ENCODE measurements at regions not wholly inside any gene's neighbourhood (a gene's known extent, or its start where the extent isn't known, plus 50 kb on each side); places are given as distances from the start of the nearest gene placed in this dataset.

DNA sequence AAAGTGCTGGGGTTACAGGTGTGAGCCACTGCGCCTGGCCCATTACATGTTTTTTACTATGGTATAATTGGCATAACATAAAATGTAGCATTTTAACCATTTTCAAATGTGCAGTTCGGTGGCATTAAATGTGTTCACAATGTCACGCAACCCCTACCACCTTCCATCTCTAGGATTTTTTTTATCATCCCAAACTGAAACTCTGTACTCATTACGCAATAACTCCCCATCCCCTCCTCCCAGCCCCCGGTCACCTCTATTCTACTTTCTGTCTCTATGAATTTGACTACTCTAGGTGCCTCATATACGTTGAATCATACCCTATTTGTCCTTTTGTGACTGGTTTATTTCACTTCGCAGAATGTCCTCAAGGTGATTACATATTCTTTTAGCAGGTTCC is 233.1 kb upstream of the ARID1B start:
- H3K4me1 ChIP-seq (ENCODE audit: insufficient read depth) = no peaks in the 10 kb centered on the region
- no peaks in the 10 kb centered on the region for H3K9me3 ChIP-seq
- intact Hi-C loops (cut with DNase I) = no loop called here
- 83 to 93% (median 89%) methylated on average over 7 of the region's 7 CpGs for WGBS, 3 donors
- H3K36me3 ChIP-seq = no peaks in the 10 kb centered on the region
- H3K27me3 ChIP-seq = no peaks in the 10 kb centered on the region
- TF ChIP-seq POLR2A (IDR thresholded peaks at IDR 0.05) (no peak), EP300 (IDR thresholded peaks at IDR 0.05) (no peak)
- TF ChIP-seq, protein P1, sequence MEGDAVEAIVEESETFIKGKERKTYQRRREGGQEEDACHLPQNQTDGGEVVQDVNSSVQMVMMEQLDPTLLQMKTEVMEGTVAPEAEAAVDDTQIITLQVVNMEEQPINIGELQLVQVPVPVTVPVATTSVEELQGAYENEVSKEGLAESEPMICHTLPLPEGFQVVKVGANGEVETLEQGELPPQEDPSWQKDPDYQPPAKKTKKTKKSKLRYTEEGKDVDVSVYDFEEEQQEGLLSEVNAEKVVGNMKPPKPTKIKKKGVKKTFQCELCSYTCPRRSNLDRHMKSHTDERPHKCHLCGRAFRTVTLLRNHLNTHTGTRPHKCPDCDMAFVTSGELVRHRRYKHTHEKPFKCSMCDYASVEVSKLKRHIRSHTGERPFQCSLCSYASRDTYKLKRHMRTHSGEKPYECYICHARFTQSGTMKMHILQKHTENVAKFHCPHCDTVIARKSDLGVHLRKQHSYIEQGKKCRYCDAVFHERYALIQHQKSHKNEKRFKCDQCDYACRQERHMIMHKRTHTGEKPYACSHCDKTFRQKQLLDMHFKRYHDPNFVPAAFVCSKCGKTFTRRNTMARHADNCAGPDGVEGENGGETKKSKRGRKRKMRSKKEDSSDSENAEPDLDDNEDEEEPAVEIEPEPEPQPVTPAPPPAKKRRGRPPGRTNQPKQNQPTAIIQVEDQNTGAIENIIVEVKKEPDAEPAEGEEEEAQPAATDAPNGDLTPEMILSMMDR (IDR thresholded peaks at IDR 0.05) = no peak
- no peak for DNase-seq
- no peak overlapping the region for H3K27ac ChIP-seq
- no peak overlapping the region for H3K4me3 ChIP-seq

- Histone ChIP-seq H3K36me3 (no peaks in the 10 kb centered on the region), H3K4me1 (ENCODE audit: insufficient read depth) (peaks cover 1% of the 10 kb centered on the region), H3K4me3 (no peak overlapping the region), H3K27me3 (no peaks in the 10 kb centered on the region), H3K27ac (no peak overlapping the region), H3K9me3 (no peaks in the 10 kb centered on the region)
- TF ChIP-seq, protein P1 (IDR thresholded peaks at IDR 0.05) = no peak
- no peak for DNase-seq
- WGBS, 3 donors = 77 to 94% (median 83%) methylated on average over 5 of the region's 5 CpGs
- intact Hi-C loops (cut with DNase I) = no loop called here
These were observed 233.7 kb upstream of the ARID1B start for GRCh38 chr6:156543431-156543830.

DNA sequence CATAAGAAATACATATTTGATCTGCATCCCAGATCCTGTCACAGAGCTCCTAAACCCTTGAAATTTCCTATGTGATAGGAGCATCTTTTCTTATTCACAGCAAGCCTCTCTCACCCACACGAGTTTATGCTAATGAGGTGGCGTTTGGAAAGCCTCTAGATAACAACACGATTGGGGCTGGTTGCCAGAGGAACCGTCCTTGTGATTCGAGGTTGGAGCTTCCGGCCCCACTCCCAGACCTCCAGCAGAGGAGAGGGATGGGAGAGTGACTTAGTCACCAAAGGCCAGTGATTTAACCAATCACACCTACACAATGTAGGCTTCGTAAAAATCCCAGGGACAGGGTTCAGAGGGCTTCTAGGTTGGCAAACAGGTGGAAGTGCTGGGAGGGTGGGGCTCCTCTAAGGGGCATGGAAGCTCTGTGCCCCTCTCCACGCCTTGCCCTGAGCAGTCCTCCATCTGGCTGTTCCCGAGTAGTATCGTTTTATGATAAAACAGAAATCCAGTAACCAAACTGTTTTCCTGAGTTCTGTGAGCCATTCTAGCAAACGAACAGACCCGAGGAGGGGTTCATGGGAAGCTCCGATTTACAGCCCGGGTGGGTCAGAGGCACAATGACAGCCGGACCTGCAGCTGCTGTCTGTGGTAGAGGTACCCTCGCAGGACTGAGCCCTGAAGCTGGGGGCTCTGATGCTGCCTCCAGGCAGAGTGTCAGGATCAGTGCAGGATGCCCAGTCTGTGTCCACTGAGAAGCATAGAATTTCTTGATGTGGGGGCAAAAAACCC is 238.1 kb upstream of the ARID1B start:
- DNase-seq = no peak
- no peak overlapping the region for H3K27ac ChIP-seq
- intact Hi-C loops (cut with DNase I) = no loop called here
- no peak overlapping the region for H3K4me3 ChIP-seq
- H3K4me1 ChIP-seq (ENCODE audit: insufficient read depth) = peaks cover 1% of the 10 kb centered on the region
- TF ChIP-seq EP300 (IDR thresholded peaks at IDR 0.05) (no peak), POLR2A (IDR thresholded peaks at IDR 0.05) (no peak)
- TF ChIP-seq, protein P1 (IDR thresholded peaks at IDR 0.05) = no peak
- H3K9me3 ChIP-seq = no peaks in the 10 kb centered on the region
- no peaks in the 10 kb centered on the region for H3K27me3 ChIP-seq
- 35 to 48% (median 45%) methylated on average over 16 of the region's 16 CpGs for WGBS, 3 donors
- no peaks in the 10 kb centered on the region for H3K36me3 ChIP-seq

GRCh38 chr6:156534594-156534993 is 242.6 kb upstream of the ARID1B start:
- Histone ChIP-seq H3K9me3 (no peaks in the 10 kb centered on the region), H3K27ac (no peak overlapping the region), H3K27me3 (no peaks in the 10 kb centered on the region), H3K4me3 (no peak overlapping the region), H3K36me3 (no peaks in the 10 kb centered on the region), H3K4me1 (ENCODE audit: insufficient read depth) (peaks cover 1% of the 10 kb centered on the region)
- TF ChIP-seq EP300 (IDR thresholded peaks at IDR 0.05) (no peak), POLR2A (IDR thresholded peaks at IDR 0.05) (no peak)
- TF ChIP-seq, protein P1 (IDR thresholded peaks at IDR 0.05) = no peak
- intact Hi-C loops (cut with DNase I) = no loop called here
- 20 to 35% (median 20%) methylated on average over 3 of the region's 3 CpGs for WGBS, 3 donors
- DNase-seq = no peak
